ENCODE measurements at regions not wholly inside any gene's neighbourhood (a gene's known extent, or its start where the extent isn't known, plus 50 kb on each side); places are given as distances from the start of the nearest gene placed in this dataset.

- TF ChIP-seq CTCF (conservative IDR thresholded peaks at IDR 0.05; ENCODE audit: low read depth, low read length), result no peak
- TF ChIP-seq CEBPB (IDR thresholded peaks at IDR 0.05; ENCODE audit: low read depth, low read length), result no peak
- no peak for TF ChIP-seq RFX5 (IDR thresholded peaks at IDR 0.05; ENCODE audit: low read depth, low read length)
These were observed 376.5 kb downstream of the KLF12 start for GRCh38 chr13:73757481-73758233.
